Karpas-422 (cell line): ENCODE measurements at regions not wholly inside any gene's neighbourhood (a gene's known extent, or its start where the extent isn't known, plus 50 kb on each side); places are given as distances from the start of the nearest gene placed in this dataset.
A peak's percentile ranks its signal among the peaks of the same experiment; 100 is the strongest.

Experiments used
- DNase-seq: peaks from one replicate; pipeline ENCODE4 v3.0.0-alpha.2; 2015
- H2AFZ ChIP-seq: fragments of 200-600 bp; sonication (generic); 2 replicates; pipeline ENCODE4 v1.6.1; 2014; ENCODE audit warnings: antibody characterized with exemption, low read length, mixed read lengths
- H3K27ac ChIP-seq: fragments of 200-600 bp; sonication (generic); 2 replicates; pipeline ENCODE4 v1.5.1; 2014; ENCODE audit warnings: mild to moderate bottlenecking, low read length, moderate library complexity
- H3K27me3 ChIP-seq: fragments of 200-600 bp; sonication (generic); 2 replicates; pipeline ENCODE4 v1.6.1; 2014; ENCODE audit warnings: low read length, mixed read lengths
- H3K36me3 ChIP-seq: fragments of 200-600 bp; sonication (generic); 2 replicates; pipeline ENCODE4 v1.6.1; 2014; ENCODE audit warnings: low read length, mixed read lengths; ENCODE audit not compliant: insufficient read depth
- H3K4me1 ChIP-seq: fragments of 200-600 bp; sonication (generic); 2 replicates; pipeline ENCODE4 v1.6.1; 2014; ENCODE audit warnings: mild to moderate bottlenecking, low read length, mixed read lengths
- H3K4me2 ChIP-seq: fragments of 200-600 bp; sonication (generic); 2 replicates; pipeline ENCODE4 v1.6.1; 2014; ENCODE audit warnings: low read length, low read depth, mild to moderate bottlenecking; ENCODE audit not compliant: poor library complexity, severe bottlenecking
- H3K4me3 ChIP-seq: fragments of 200-600 bp; sonication (generic); 2 replicates; pipeline ENCODE4 v1.5.1; 2014; ENCODE audit warnings: mild to moderate bottlenecking, antibody characterized with exemption, low read length, mixed read lengths
- H3K79me2 ChIP-seq: fragments of 200-600 bp; sonication (generic); 2 replicates; pipeline ENCODE4 v1.6.1; 2014; ENCODE audit warnings: mild to moderate bottlenecking, low read length, mixed read lengths
- H3K9ac ChIP-seq: fragments of 200-600 bp; sonication (generic); 2 replicates; pipeline ENCODE4 v1.6.0; 2014; ENCODE audit warnings: low read length
- H3K9me2 ChIP-seq: fragments of 200-600 bp; sonication (generic), shearing (Covaris generic); replicated peaks from 2 replicates; pipeline ENCODE4 v1.6.0; 2014; ENCODE audit warnings: mild to moderate bottlenecking, low read length, moderate library complexity; ENCODE audit not compliant: insufficient read depth
- H3K9me3 ChIP-seq: fragments of 300-700, 200-600 bp; sonication (generic); 2 replicates; pipeline ENCODE4 v1.6.1; 2014; ENCODE audit warnings: low read length, mixed read lengths
- H4K20me1 ChIP-seq: fragments of 200-600 bp; sonication (generic); 2 replicates; pipeline ENCODE4 v1.6.1; 2014; ENCODE audit warnings: mild to moderate bottlenecking, antibody characterized with exemption, low read length, low read depth; ENCODE audit not compliant: insufficient read depth

GRCh38 chr13:95361686-95362085, 60.4 kb upstream of the ABCC4 start:
- Histone ChIP-seq H3K79me2 (no peaks in the 10 kb centered on the region), H3K27ac (no peak overlapping the region), H3K4me2 (no peak overlapping the region), H3K9ac (no peak overlapping the region), H3K4me1 (no peaks in the 10 kb centered on the region), H3K36me3 (no peaks in the 10 kb centered on the region), H4K20me1 (no peaks in the 10 kb centered on the region), H2AFZ (no peak overlapping the region), H3K9me3 (no peaks in the 10 kb centered on the region), H3K4me3 (no peak overlapping the region), H3K9me2 (no peaks in the 10 kb centered on the region), H3K27me3 (no peaks in the 10 kb centered on the region)
- no peak for DNase-seq

GRCh38 chr13:95362666-95363065, 61.4 kb upstream of the ABCC4 start:
- Histone ChIP-seq H4K20me1 (no peaks in the 10 kb centered on the region), H3K4me1 (no peaks in the 10 kb centered on the region), H3K4me3 (no peak overlapping the region), H3K9ac (no peak overlapping the region), H3K9me2 (no peaks in the 10 kb centered on the region), H3K27ac (no peak overlapping the region), H3K27me3 (no peaks in the 10 kb centered on the region), H3K79me2 (no peaks in the 10 kb centered on the region), H3K9me3 (no peaks in the 10 kb centered on the region), H3K4me2 (no peak overlapping the region), H2AFZ (no peak overlapping the region), H3K36me3 (no peaks in the 10 kb centered on the region)
- no peak for DNase-seq

- H3K9me3 ChIP-seq: no peaks in the 10 kb centered on the region
- no peaks in the 10 kb centered on the region for H4K20me1 ChIP-seq
- H3K4me2 ChIP-seq: no peak overlapping the region
- no peak for DNase-seq
- H3K4me1 ChIP-seq: no peaks in the 10 kb centered on the region
- no peak overlapping the region for H3K9ac ChIP-seq
- H3K9me2 ChIP-seq: no peaks in the 10 kb centered on the region
- H3K27ac ChIP-seq: no peak overlapping the region
- no peaks in the 10 kb centered on the region for H3K79me2 ChIP-seq
- no peak overlapping the region for H3K4me3 ChIP-seq
- H2AFZ ChIP-seq: no peak overlapping the region
- H3K36me3 ChIP-seq: no peaks in the 10 kb centered on the region
- no peaks in the 10 kb centered on the region for H3K27me3 ChIP-seq
These were observed 66.1 kb upstream of the ABCC4 start for GRCh38 chr13:95367309-95367843.

- H4K20me1 ChIP-seq: no peaks in the 10 kb centered on the region
- no peaks in the 10 kb centered on the region for H3K4me1 ChIP-seq
- no peaks in the 10 kb centered on the region for H3K27me3 ChIP-seq
- no peaks in the 10 kb centered on the region for H3K36me3 ChIP-seq
- no peak overlapping the region for H2AFZ ChIP-seq
- no peak overlapping the region for H3K4me2 ChIP-seq
- H3K79me2 ChIP-seq: no peaks in the 10 kb centered on the region
- H3K9ac ChIP-seq: no peak overlapping the region
- no peak overlapping the region for H3K4me3 ChIP-seq
- H3K9me3 ChIP-seq: no peaks in the 10 kb centered on the region
- no peak for DNase-seq
- H3K9me2 ChIP-seq: no peaks in the 10 kb centered on the region
- no peak overlapping the region for H3K27ac ChIP-seq
These were observed 67.7 kb upstream of the ABCC4 start for GRCh38 chr13:95368998-95369397.

GRCh38 chr13:95375706-95376105, 74.5 kb upstream of the ABCC4 start:
- no peak overlapping the region for H3K27ac ChIP-seq
- H3K4me2 ChIP-seq: no peak overlapping the region
- no peak for DNase-seq
- peaks cover 4% of the 10 kb centered on the region for H3K4me1 ChIP-seq
- H2AFZ ChIP-seq: no peak overlapping the region
- H3K9me2 ChIP-seq: no peaks in the 10 kb centered on the region
- H3K27me3 ChIP-seq: no peaks in the 10 kb centered on the region
- H3K9ac ChIP-seq: no peak overlapping the region
- no peaks in the 10 kb centered on the region for H3K79me2 ChIP-seq
- no peaks in the 10 kb centered on the region; the same call in 1 of the 2 replicates for H4K20me1 ChIP-seq
- H3K9me3 ChIP-seq: no peaks in the 10 kb centered on the region
- H3K4me3 ChIP-seq: no peak overlapping the region
- no peaks in the 10 kb centered on the region for H3K36me3 ChIP-seq

GRCh38 chr13:95378603-95379002, 77.4 kb upstream of the ABCC4 start:
- Histone ChIP-seq H3K9me3 (no peaks in the 10 kb centered on the region), H3K36me3 (no peaks in the 10 kb centered on the region), H3K9me2 (no peaks in the 10 kb centered on the region), H3K79me2 (no peaks in the 10 kb centered on the region), H2AFZ (no peak overlapping the region), H4K20me1 (no peaks in the 10 kb centered on the region; the same call in 1 of the 2 replicates), H3K4me3 (no peak overlapping the region), H3K4me1 (peaks cover 4% of the 10 kb centered on the region), H3K27ac (no peak overlapping the region), H3K9ac (no peak overlapping the region), H3K27me3 (no peaks in the 10 kb centered on the region), H3K4me2 (no peak overlapping the region)
- DNase-seq: no peak

GRCh38 chr13:95380468-95381211, 79.4 kb upstream of the ABCC4 start:
- H3K9ac ChIP-seq: no peak overlapping the region
- no peak overlapping the region for H2AFZ ChIP-seq
- H3K9me3 ChIP-seq: no peaks in the 10 kb centered on the region
- H3K79me2 ChIP-seq: no peaks in the 10 kb centered on the region
- no peaks in the 10 kb centered on the region for H3K36me3 ChIP-seq
- peaks cover 4% of the 10 kb centered on the region for H3K4me1 ChIP-seq
- no peaks in the 10 kb centered on the region for H3K9me2 ChIP-seq
- no peak overlapping the region for H3K4me2 ChIP-seq
- H3K4me3 ChIP-seq: no peak overlapping the region
- no peak overlapping the region for H3K27ac ChIP-seq
- H3K27me3 ChIP-seq: no peaks in the 10 kb centered on the region
- DNase-seq: peak; percentile 96
- H4K20me1 ChIP-seq: no peaks in the 10 kb centered on the region; the same call in 1 of the 2 replicates

GRCh38 chr13:95381212-95381527, 79.9 kb upstream of the ABCC4 start:
- Histone ChIP-seq H3K27ac (no peak overlapping the region), H3K4me3 (no peak overlapping the region), H4K20me1 (no peaks in the 10 kb centered on the region; the same call in 1 of the 2 replicates), H3K4me2 (no peak overlapping the region), H3K9ac (no peak overlapping the region), H3K4me1 (peaks cover 4% of the 10 kb centered on the region), H3K36me3 (no peaks in the 10 kb centered on the region), H3K9me3 (no peaks in the 10 kb centered on the region), H3K9me2 (no peaks in the 10 kb centered on the region), H2AFZ (no peak overlapping the region), H3K79me2 (no peaks in the 10 kb centered on the region), H3K27me3 (no peaks in the 10 kb centered on the region)
- DNase-seq: no peak
